ENCODE measurements at regions not wholly inside any gene's neighbourhood (a gene's known extent, or its start where the extent isn't known, plus 50 kb on each side); places are given as distances from the start of the nearest gene placed in this dataset.

- no peaks in the 10 kb centered on the region for H3K27me3 ChIP-seq (replicated peaks in 1 of 4; ENCODE audit: control insufficient read depth in 3 of 4, extremely low read depth in 1 of 4, insufficient read depth in 3 of 4, low read length in 3 of 4)
- no peak overlapping the region for H2BK5ac ChIP-seq (ENCODE audit: low read depth, low read length)
- H3K23ac ChIP-seq (ENCODE audit: insufficient read length), result no peak overlapping the region
- H3K9me3 ChIP-seq (ENCODE audit: insufficient read depth in 2 of 2, low read depth in 1 of 2, low read length in 1 of 2), result no peaks in the 10 kb centered on the region
- WGBS, 2 experiments (ENCODE audit: extremely low coverage in 1 of 2, insufficient coverage in 1 of 2, insufficient read length in 1 of 2, insufficient replicate concordance in 2 of 2, low coverage in 1 of 2, low lambda C conversion rate in 2 of 2, missing lambda C conversion rate in 1 of 2), result 100% methylated on average over 2 of the region's 2 CpGs; no CpG with 5 or more reads in 1 of the 2 experiments
- H3K23me2 ChIP-seq (ENCODE audit: low read depth, low read length), result no peaks in the 10 kb centered on the region
- H3K18ac ChIP-seq (ENCODE audit: extremely low read depth, low read length), result no peak overlapping the region
- H2BK120ac ChIP-seq (replicated peaks; ENCODE audit: low read depth, low read length), result no peak overlapping the region
- no peak overlapping the region for H2AFZ ChIP-seq (ENCODE audit: low read length)
- H2BK20ac ChIP-seq (ENCODE audit: low read length), result no peak overlapping the region
- H3K14ac ChIP-seq (ENCODE audit: insufficient read length), result no peak overlapping the region
- H3K79me2 ChIP-seq (ENCODE audit: control insufficient read depth in 1 of 2, insufficient read depth in 2 of 2, low read length in 2 of 2), result no peaks in the 10 kb centered on the region
- no peak overlapping the region for H2AK5ac ChIP-seq (ENCODE audit: low read depth, low read length)
- H3K4ac ChIP-seq (replicated peaks; ENCODE audit: insufficient read length, low read depth, low read length), result no peak overlapping the region
- no peaks in the 10 kb centered on the region for H3K36me3 ChIP-seq (ENCODE audit: control insufficient read depth in 2 of 4, insufficient read depth in 4 of 4, low read length in 3 of 4)
- H3K4me2 ChIP-seq (ENCODE audit: insufficient read depth in 1 of 2, low read depth in 2 of 2, low read length in 2 of 2), result no peak overlapping the region
- ChIA-PET CTCF (ENCODE audit: partially characterized antibody) (no interaction called here), POLR2A (ENCODE audit: partially characterized antibody) (no interaction called here)
- DNase-seq (ENCODE audit: low read depth in 1 of 2, low spot score in 2 of 2), result no peak
- peaks cover 0 to 3% (median 0%) of the 10 kb centered on the region in 4 experiments; a peak in 1 of 7 replicates for H3K4me1 ChIP-seq (replicated peaks in 1 of 4; ENCODE audit: control insufficient read depth in 3 of 4, insufficient read depth in 4 of 4, low read length in 3 of 4)
- no peak for FAIRE-seq
- H3K27ac ChIP-seq (ENCODE audit: low read depth, low read length), result no peak overlapping the region
- no peaks in the 10 kb centered on the region for H4K20me1 ChIP-seq (replicated peaks in 1 of 2; ENCODE audit: control insufficient read depth in 1 of 2, insufficient read depth in 2 of 2, low read length in 2 of 2)
- H2BK12ac ChIP-seq (ENCODE audit: low read depth, low read length), result no peak overlapping the region
- no peak overlapping the region for H3K4me3 ChIP-seq (ENCODE audit: extremely low read depth in 1 of 4, insufficient read depth in 2 of 4, low read depth in 3 of 4, low read length in 4 of 4)
- no peak overlapping the region for H4K5ac ChIP-seq (ENCODE audit: insufficient read length, low read depth, low read length)
- H4K91ac ChIP-seq (replicated peaks; ENCODE audit: insufficient read length, low read length), result no peak overlapping the region
- no peak overlapping the region for H3K56ac ChIP-seq (replicated peaks; ENCODE audit: insufficient read length, low read depth, low read length)
- no peak overlapping the region for H4K8ac ChIP-seq (ENCODE audit: extremely low read depth, insufficient read depth, low read length)
- H3K9ac ChIP-seq (replicated peaks in 1 of 4; ENCODE audit: extremely low read depth in 1 of 4, low read depth in 3 of 4, low read length in 3 of 4), result no peak overlapping the region
- no peak for TF ChIP-seq RBBP5 (IDR thresholded peaks at IDR 0.05; ENCODE audit: borderline replicate concordance, low read depth, low read length)
- TF ChIP-seq SRF (IDR thresholded peaks at IDR 0.05; ENCODE audit: low read depth, low read length), result no peak
- no peak for TF ChIP-seq TBP (IDR thresholded peaks at IDR 0.05; ENCODE audit: low read depth, low read length)
- TF ChIP-seq KDM4A (IDR thresholded peaks at IDR 0.05; ENCODE audit: low read depth, low read length, severe bottlenecking), result no peak
- TF ChIP-seq ATF2 (IDR thresholded peaks at IDR 0.05; ENCODE audit: low read length), result no peak
- no peak for TF ChIP-seq CBX8 (IDR thresholded peaks at IDR 0.05; ENCODE audit: borderline replicate concordance, low read depth, low read length)
- no peak for TF ChIP-seq SAP30 (IDR thresholded peaks at IDR 0.05; ENCODE audit: insufficient read depth, insufficient replicate concordance, low read length)
- no peak for TF ChIP-seq NRF1 (IDR thresholded peaks at IDR 0.05; ENCODE audit: low read depth, low read length)
- no peak for TF ChIP-seq TCF12 (IDR thresholded peaks at IDR 0.05; ENCODE audit: low read depth, low read length)
- TF ChIP-seq SP2 (IDR thresholded peaks at IDR 0.05; ENCODE audit: low read length), result no peak
- TF ChIP-seq SP1 (IDR thresholded peaks at IDR 0.05; ENCODE audit: low read depth, low read length), result no peak
- H2BK15ac ChIP-seq (ENCODE audit: low read length), result no peak overlapping the region
- no peaks in the 10 kb centered on the region for H3K79me1 ChIP-seq (ENCODE audit: low read depth, low read length)
Measured at GRCh38 chr5:152632360-152632759, 227.3 kb upstream of the NMUR2 start.
